Right lobe of liver (tissue), 6 donors: ENCODE measurements at regions not wholly inside any gene's neighbourhood (a gene's known extent, or its start where the extent isn't known, plus 50 kb on each side); places are given as distances from the start of the nearest gene placed in this dataset.

ENCODE experiments used
- ATAC-seq, 4 donors: fragments of 200-7000 bp; cut with Tn5 transposase; one replicate each; pipeline ENCODE4 v1.9.1; 2020; ENCODE audit warnings: mild to moderate bottlenecking in 4 of 4, moderate library complexity in 4 of 4
- DNase-seq, 3 donors: peaks; one replicate each; pipeline ENCODE4 v3.0.0-alpha.2; 2020
- H3K27ac ChIP-seq, 3 donors: fragments of 200-600 bp; one replicate each; pipeline ENCODE4 v1.8.0; 2022
- H3K27me3 ChIP-seq, 2 donors: fragments of 200-600 bp; one replicate each; pipeline ENCODE4 v1.8.0; 2022
- H3K36me3 ChIP-seq, 4 donors: fragments of 200-600 bp; sonication (generic) in 1 of 4; one replicate each; pipeline versions ENCODE4 v1.5.1 to v1.8.0; 2017 to 2022; ENCODE audit warnings: control low read depth in 1 of 4
- H3K4me1 ChIP-seq, 4 donors: fragments of 200-600 bp; sonication (generic) in 1 of 4; one replicate each; pipeline versions ENCODE4 v1.5.1 to v1.8.0; 2017 to 2022; ENCODE audit warnings: control low read depth in 1 of 4
- H3K4me3 ChIP-seq, 3 donors: fragments of 200-600 bp; one replicate each; pipeline ENCODE4 v1.8.0; 2022
- H3K9me3 ChIP-seq, 4 donors: fragments of 200-600 bp; sonication (generic) in 1 of 4; one replicate each; pipeline versions ENCODE4 v1.5.1 to v1.8.0; 2017 to 2022; ENCODE audit warnings: control low read depth in 1 of 4
- POLR2A ChIP-seq: fragments of 450-650 bp; IDR thresholded peaks from one replicate; pipeline ENCODE4 v1.6.1; 2017; ENCODE audit warnings: antibody characterized with exemption, mild to moderate bottlenecking
- WGBS: methylation state at CpG from one replicate; pipeline ENCODE4 v1.1.6; 2018; ENCODE audit warnings: low coverage, low lambda C conversion rate; ENCODE audit not compliant: insufficient coverage; ENCODE audit errors: missing lambda C conversion rate; 5-methylcytosine and 5-hydroxymethylcytosine counted together
- intact Hi-C, 2 donors: fragments of 100-400 bp; cut with DNase I; formaldehyde crosslinking; loops; one replicate each; pipeline versions ENCODE4 v1.11.2 to v1.14.1; 2022
- TF ChIP-seq, protein P1 (sequence below), 4 donors: fragments of 200-600 bp in 3 of 4; fragments of 450-650 bp in 1 of 4; IDR thresholded peaks; one replicate each; pipeline versions ENCODE4 v1.5.1 to v1.8.0; 2016 to 2022; ENCODE audit warnings: antibody characterized with exemption in 4 of 4, mild to moderate bottlenecking in 2 of 4
- donor health status: DM: no; HTN: yes; CAD: no.
- donor health status: DM: no; HTN: no; CAD: no.
- donor health status: DM: no; HTN: no; CAD: no.
- donor health status: DM: no; HTN: yes; CAD: no.
- donor health status: DM: no; HTN: yes; CAD: no.

DNA sequence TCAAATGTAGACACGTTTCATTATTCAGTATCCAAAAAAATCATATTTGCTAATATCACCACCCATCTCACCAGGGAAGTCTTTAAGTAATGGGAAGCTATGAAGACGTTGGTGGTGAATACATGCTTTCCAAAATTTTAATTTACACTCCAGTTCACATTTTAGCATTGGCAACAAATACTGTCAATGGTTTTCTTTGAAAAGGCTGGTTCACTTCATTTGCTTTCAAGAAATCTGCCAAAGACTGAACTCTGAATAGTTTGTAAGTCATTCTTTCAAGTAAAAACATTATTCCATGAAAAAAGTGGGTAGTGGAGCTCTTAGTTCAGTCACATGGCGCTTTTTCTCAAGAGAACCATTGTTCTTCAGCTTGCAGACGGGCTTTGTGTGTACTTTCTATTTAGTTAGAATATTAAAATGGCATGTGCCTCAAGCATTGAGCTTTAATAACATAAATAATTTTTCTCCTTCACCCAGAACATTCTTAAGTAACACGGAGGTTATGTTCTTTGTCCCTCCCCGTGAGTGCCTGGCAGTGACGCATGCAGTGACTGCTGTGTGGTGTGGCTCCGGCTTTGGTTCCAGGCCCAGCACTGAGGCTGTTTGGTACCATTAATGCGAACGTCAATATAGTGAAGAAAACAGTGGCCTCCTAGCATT is 300.0 kb upstream of the HDAC4 start:
- TF ChIP-seq POLR2A, result no peak
- TF ChIP-seq, protein P1, sequence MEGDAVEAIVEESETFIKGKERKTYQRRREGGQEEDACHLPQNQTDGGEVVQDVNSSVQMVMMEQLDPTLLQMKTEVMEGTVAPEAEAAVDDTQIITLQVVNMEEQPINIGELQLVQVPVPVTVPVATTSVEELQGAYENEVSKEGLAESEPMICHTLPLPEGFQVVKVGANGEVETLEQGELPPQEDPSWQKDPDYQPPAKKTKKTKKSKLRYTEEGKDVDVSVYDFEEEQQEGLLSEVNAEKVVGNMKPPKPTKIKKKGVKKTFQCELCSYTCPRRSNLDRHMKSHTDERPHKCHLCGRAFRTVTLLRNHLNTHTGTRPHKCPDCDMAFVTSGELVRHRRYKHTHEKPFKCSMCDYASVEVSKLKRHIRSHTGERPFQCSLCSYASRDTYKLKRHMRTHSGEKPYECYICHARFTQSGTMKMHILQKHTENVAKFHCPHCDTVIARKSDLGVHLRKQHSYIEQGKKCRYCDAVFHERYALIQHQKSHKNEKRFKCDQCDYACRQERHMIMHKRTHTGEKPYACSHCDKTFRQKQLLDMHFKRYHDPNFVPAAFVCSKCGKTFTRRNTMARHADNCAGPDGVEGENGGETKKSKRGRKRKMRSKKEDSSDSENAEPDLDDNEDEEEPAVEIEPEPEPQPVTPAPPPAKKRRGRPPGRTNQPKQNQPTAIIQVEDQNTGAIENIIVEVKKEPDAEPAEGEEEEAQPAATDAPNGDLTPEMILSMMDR (IDR thresholded peaks at IDR 0.05), result no peak
- no peak overlapping the region for H3K27ac ChIP-seq
- no peaks in the 10 kb centered on the region for H3K27me3 ChIP-seq
- H3K4me3 ChIP-seq, result no peak overlapping the region
- intact Hi-C loops, result no loop called here
- H3K9me3 ChIP-seq, result no peaks in the 10 kb centered on the region
- 60% methylated on average over 10 of the region's 10 CpGs for WGBS
- DNase-seq (no peak), ATAC-seq (no peak)
- no peaks in the 10 kb centered on the region for H3K4me1 ChIP-seq
- no peaks in the 10 kb centered on the region for H3K36me3 ChIP-seq

DNA sequence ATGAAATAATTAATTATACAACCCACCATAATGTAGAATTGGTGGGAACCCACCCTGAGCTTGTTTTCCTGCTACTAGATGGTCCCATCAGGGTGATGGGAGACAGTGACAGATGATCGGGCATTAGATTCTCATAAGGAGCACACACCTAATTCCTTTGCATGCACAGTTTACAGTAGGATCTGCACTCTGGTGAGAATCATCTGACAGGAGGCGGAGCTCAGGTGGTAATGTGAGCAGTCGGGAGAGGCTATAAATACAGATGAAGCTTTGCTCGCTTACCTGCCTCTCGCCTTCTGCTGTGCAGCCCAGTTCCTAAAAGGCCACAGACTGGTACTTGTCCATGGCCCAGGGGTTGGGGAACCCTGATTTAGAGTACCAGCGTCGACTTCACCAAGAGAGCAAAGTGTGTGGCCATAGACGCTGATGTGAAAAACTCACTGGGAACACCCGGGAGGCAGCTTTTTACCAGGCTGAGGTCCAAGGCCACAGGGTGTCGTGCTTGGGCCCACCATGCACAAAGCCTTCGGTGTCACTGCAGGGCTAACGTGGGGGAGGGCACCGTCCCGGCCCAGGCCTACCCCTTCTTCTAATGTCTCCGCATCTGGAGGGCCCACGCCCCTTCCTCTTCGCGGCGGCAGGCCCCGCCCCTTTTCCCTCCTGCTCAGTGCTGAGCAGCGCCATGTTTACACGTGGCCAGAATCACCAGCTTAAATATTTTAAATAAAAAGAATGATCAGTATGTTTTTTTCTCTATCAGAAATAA is 296.8 kb upstream of the HDAC4 start:
- no peak for TF ChIP-seq POLR2A
- TF ChIP-seq, protein P1 (IDR thresholded peaks at IDR 0.05), result no peak

DNA sequence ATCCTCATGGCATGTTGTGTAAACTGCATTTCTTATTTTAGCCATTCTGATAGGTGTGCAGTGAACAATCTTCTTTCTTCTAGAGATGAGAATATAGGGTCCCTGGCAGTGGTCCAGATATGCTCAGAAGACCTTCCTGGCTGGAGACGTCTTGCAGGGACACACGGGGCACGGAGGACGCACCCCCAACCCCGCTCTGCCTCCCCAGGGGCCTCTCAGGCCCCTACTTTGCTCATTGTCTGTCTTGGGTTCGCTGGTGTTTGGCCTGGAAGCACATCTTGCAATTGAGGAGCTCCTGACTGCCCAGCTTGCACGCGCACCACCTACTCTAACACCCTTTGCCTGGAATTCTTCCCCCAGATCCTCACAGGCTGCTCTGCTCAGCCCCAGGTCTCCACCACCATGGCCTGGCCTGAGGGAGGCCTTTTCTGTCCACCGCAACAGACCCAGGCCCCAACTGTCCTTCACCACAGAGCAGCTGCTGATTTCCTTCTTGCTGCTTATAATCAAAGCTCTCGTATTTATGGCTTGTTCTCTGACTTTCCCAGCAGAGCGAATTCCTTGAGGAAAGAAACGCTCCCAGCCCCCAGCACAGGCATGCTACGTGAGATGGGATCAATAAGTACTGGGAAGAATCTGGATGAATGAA is 295.9 kb upstream of the HDAC4 start:
- WGBS, result 63% methylated on average over 5 of the region's 13 CpGs
- peak in 1 of 3 donors; percentile 18 for DNase-seq
- Histone ChIP-seq H3K9me3 (no peaks in the 10 kb centered on the region), H3K4me1 (no peaks in the 10 kb centered on the region), H3K27ac (no peak overlapping the region), H3K36me3 (no peaks in the 10 kb centered on the region), H3K4me3 (no peak overlapping the region), H3K27me3 (no peaks in the 10 kb centered on the region)
- intact Hi-C loops, result no loop called here
- TF ChIP-seq, protein P1 (IDR thresholded peaks at IDR 0.05), result no peak
- no peak for TF ChIP-seq POLR2A
- ATAC-seq, result no peak

More for the DNA sequence above, 296.8 kb upstream of the HDAC4 start:
- Histone ChIP-seq H3K27ac (no peak overlapping the region), H3K4me3 (no peak overlapping the region), H3K27me3 (no peaks in the 10 kb centered on the region), H3K36me3 (no peaks in the 10 kb centered on the region), H3K9me3 (no peaks in the 10 kb centered on the region), H3K4me1 (no peaks in the 10 kb centered on the region)
- peak in 1 of 3 donors; percentile 31 for DNase-seq
- no peak for ATAC-seq
- intact Hi-C loops, result no loop called here
- 80% methylated on average over 14 of the region's 22 CpGs for WGBS

GRCh38 chr2:239695728-239696240 is 295.0 kb upstream of the HDAC4 start:
- WGBS, result 74% methylated on average over 13 of the region's 14 CpGs
- Histone ChIP-seq H3K27me3 (no peaks in the 10 kb centered on the region), H3K4me1 (no peaks in the 10 kb centered on the region), H3K9me3 (no peaks in the 10 kb centered on the region), H3K4me3 (no peak overlapping the region), H3K27ac (no peak overlapping the region), H3K36me3 (no peaks in the 10 kb centered on the region)
- intact Hi-C loops, result no loop called here
- peak in 1 of 3 donors; percentile 29 for DNase-seq
- ATAC-seq, result no peak
- TF ChIP-seq POLR2A, result no peak
- TF ChIP-seq, protein P1 (IDR thresholded peaks at IDR 0.05), result no peak
